GM19463 (cell line): ENCODE measurements at regions not wholly inside any gene's neighbourhood (a gene's known extent, or its start where the extent isn't known, plus 50 kb on each side); places are given as distances from the start of the nearest gene placed in this dataset.

Experiments
- ATAC-seq: cut with Tn5 transposase; IDR thresholded peaks from one replicate; pipeline ENCODE4 v1.9.1; 2021; ENCODE audit warnings: mild to moderate bottlenecking, moderate library complexity; ENCODE audit not compliant: unreplicated experiment

DNA sequence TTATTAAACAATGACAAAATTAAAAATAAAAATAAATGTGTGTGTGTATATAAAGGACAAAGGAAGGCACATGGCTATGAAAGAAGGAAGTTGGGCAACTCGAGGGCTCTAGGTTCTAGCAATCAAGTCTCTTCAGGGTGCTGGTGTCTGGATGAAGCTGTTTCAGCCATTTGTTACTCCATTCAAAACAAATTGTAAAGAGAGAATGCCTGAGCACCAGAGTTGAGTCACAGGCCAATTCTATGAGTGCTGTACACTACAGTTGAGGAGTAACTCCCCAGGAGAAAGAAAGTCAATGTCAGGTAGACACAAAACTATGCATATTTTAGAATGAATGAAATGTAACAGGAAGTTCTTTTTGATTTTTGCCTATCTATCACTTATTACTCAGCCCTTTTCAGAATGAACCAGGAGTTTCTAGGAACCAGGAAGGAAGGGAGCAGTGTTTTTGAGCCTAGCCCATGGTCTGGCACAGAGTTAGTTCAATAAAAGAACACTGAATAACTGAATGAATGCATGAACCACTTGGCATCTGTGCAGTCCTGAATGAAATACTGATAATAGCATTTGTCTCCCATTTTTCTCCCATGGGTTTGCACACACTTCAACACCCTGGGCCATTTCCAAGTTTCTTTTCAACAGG, 151.7 kb upstream of the CPEB2 start:
- no peak for ATAC-seq

DNA sequence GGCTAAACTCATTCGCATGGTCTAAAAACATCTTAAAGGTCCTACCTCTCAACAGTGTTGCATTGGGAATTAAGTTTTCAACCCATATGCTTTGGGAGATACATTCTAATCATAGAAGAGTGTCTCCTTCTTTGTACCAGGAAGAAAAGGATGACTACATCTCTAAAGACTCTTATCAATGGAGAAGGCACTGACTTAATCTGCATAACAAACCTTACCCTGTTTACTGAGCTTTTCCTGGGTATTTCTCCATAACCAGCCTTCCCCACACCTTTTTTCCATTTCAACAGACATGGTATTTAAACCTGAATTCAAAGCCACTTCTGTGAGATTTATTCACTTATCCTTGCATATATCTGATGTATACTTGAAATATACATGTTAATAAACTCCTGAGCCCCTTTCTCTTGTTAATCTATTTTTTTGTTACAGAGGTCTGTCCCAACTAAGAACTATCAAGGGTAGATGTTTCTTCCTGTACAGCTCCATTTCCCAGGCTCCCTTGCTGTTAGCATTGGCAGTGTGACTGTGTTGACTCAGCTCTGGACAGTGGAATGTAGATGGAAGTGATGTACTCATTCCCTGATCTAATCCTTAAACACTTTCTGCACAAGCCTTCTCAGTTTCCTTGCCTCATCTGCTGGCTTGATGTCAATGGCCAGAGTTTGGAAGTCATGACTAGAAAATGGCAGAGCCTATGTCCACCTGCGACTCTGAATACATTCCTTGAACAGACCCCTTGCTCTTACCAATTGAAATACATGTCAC, 148.9 kb upstream of the CPEB2 start:
- ATAC-seq = no peak

DNA sequence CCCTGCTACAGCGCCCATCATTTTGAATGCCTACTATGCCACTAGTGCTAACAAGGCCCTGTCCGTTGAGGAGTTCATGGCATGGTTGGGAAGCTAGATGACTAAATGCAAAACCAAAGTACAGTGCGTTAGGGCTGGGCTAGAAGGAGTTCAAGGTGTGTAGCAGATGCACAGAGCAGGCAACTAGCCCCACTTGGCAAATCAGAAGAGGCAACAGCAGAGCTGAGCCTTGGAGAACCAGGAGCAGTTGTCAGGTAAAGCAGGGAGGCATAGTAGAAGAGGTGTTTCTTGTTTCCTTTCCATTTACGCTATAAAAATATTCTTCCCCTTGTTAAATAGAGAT, 146.6 kb upstream of the CPEB2 start:
- no peak for ATAC-seq

DNA sequence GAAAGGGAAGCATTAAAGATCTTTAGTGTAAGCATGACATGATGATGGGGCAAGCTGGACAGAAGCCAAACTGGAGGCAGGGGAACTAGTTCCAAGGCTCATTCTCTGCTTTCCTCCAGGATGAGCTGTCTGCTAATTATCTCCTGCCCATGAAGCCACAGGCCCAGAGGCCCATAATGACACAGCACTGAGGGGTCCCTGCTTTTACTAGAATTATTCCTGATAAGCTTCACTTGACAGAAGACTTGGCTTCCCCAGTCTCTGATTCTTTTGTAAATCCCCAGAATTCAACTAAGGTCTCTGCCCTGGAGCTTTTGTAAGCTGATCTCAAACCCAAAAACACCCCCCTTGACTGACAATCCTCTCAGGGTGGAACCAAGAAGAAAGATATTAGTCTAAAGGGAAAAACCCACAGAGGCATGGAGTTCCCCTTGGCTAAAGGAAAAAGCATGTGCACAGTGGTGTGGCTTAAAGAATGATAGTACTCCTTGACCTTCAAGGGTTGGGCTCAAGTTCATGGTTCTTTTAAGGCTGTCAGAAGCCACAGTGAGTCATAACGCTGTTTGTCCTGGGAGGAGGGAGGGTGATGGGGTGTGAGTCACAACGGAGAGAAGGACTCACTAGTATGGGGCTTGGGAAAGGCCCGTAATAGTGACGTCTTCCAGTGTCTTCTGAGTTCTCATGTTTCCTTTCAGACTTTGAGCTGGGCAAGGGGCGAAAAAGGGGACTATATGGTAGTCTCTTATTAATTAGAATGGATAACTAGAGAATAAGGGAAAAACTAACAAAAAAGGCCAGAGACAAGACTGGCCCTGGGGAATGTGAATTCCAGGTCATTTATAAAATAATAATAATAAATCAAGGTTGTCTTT, 146.0 kb upstream of the CPEB2 start:
- peak; percentile 97 for ATAC-seq

DNA sequence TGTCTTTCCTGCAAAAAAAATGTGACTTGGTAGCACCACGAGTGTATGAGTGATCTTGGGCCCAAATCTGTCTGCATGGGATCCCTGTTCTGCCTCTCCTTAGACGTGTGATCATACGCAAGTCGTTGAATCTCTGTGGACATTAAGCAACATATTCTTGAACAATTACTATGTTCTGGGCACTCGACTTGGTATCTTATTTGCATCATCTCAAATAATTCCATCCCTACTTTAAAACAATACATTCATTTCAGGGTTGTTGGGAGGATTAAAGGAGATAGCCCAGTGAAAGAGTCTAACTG, 145.4 kb upstream of the CPEB2 start:
- ATAC-seq = no peak

DNA sequence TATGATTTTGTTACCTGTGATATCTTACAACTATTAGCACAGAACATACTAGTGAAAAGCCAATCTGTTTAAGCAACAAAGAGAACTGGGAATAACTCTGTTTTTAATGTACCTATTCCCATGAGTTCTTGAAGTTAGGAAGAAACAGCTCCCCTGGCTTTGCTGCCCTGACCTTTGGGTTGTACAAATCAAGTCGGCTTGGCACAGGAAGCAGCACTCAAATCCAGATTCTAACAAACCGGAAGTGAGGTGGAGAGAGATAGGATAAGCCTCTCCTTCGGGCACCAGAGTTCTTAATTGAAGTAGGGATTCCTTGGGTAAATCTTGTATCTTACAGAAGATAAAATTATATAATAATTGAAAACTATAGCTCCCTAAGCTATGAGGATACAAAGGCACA, 144.8 kb upstream of the CPEB2 start:
- ATAC-seq = no peak

DNA sequence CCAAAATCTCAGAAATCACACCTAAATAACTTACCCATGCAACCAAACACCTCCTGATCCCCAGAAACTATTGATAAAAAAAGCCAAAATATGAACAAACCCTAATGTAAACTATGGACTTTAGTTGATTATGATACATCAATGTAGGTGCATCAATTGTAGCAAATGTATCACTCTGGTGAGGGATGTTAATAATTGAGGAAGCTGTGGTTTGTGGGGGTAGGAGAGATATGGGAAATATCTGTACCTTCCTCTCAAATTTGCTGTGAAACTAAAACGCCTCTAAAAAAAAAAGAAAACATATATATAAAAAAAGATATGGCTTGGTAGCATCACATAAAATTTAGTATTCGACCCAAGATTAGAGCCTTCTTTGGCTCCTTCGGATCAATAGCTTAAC, 144.3 kb upstream of the CPEB2 start:
- ATAC-seq = no peak

DNA sequence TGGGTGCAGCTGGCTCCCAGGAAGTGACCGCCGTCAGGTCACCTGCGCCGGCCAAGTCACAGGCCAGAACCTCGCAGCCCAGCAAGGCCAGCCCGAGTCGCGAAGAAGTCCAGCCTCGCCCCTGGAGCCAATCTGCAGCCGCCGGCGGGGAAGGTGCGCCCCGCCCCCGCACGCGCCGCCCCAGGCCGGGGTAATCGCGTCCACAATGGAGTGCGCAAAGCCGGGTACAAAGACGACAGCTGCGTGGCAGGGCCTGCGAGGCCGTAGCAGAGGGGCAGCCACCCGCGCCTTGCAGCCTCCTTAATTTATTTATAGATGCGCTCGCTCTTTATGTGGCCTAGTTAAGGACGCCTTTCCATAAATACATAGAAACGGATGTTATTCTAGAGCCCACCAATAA, 139.4 kb upstream of the CPEB2 start:
- ATAC-seq = no peak

DNA sequence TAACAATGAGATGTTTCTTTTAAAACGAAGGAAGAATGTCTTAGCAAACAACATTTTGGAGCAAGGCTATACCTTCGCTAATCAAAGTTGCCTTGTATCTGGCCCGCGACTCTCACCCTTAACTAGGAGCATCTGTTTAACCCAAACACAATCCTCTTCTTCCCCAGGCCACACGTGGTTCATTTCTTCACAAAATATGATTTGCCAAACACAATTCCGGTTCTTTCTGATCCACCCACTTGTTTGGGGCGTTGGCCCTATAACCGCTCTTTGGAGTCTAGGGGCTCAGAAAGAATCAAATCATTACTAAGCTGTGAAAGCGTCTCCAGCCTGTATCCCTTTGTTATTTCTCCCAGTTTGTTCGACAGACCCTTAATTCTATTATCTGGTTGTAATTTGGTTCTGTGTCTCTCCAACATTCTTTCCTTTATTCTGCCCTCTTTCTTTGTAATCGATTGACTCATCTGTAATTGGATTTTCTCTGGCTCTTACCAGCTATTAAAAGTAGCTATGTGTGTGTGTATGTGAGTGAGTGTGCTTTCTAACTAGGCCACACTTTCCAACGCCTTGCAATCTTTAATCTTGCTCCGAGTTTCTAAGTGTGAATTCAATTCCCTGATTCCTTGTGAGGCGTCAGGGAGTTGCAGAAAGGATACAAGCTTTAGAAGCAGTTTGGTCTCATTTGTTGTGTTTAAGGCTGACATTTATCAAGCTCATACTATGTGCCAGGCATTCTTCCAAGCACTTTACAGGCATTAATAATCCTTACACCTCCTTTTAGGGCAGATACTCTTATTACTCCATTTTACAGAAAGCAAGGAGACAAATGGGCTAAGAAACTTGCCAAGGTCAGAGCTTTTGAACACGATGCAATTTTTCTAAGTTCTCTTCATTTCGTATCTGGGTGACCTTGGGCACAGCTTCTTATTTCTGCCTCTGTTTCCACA, 138.6 kb upstream of the CPEB2 start:
- no peak for ATAC-seq

DNA sequence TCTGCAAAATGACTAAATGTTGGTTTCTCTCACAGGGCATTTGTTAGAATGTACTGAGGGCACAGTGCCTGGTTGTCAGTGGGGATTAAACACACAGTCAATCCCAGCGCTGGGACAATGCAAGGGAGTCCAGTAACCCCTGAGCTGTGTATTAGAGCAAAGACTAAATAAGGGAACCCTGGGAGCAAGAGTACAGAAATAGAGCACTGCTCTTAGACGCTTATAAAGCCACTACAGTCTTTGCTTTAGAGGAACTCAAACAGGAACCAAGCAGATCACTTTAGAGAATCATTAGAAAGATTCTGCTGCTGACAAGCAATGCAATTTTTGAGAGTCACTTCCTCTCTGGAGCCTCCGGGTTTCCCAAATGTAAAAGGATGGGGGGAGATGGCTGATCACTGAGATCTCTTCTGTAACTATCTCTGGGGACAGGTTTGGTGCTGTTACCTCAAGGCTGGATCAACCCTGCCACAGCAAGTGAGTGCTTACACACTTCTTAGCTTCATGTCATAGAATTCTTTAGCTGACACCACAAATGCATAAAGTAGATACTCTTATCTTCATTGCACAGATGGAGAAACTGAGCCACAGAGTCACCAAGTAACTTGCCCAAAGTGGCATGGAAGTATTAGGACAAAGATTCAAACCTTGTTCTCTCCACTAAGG, 137.8 kb upstream of the CPEB2 start:
- no peak for ATAC-seq

DNA sequence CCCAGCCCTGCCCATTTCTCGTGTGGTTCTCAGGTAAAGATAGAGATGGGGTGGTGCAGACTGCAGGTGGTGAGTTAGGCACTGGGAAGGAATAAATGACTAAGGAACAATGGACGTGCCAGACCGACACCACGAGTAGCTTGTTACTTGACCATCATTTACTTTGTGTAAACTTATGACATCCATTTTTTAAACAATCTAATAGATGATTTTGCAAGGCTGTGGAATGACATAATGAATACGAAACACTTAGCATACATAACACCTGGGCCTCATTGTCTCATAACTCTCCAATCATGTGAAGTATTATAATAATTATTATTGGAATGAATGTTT, 137.3 kb upstream of the CPEB2 start:
- ATAC-seq = no peak

DNA sequence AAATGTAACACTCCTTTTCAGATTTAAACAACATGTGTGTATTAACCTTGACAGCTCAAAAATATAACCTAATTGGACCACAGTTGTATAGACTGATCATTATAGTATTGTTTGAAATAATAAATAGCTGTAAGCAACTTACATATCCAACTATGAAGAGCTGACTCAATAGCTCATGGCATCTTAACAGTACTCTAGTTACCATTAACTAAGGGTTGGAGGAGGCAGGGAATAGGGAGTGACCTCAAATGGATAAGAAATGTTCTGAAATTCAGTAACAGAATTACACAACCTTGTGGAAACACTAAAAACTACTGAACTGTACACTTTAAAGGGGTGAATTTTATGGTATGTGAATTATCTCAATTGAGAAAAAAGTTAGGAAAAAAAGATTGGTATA, 136.5 kb upstream of the CPEB2 start:
- ATAC-seq = no peak

DNA sequence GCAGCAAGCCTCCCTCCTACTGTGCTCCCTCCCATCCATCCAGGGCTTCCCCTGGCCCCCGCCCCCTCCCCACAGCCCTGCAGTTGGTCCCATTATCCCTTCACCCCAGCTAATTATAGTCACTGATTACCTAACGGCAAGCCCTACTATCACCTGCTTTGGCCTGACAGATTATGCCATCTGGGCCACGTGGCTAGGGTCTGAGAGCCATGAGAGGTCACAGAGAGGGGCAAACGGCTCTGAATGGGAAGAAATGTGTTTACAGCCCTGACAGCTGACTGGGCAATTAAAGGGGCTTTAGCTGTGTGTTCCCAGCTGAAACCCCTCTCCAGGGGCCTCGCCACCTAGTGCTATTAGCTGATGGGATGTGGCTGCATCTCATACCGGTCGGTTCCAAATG, 134.4 kb upstream of the CPEB2 start:
- ATAC-seq = peak; percentile 5

DNA sequence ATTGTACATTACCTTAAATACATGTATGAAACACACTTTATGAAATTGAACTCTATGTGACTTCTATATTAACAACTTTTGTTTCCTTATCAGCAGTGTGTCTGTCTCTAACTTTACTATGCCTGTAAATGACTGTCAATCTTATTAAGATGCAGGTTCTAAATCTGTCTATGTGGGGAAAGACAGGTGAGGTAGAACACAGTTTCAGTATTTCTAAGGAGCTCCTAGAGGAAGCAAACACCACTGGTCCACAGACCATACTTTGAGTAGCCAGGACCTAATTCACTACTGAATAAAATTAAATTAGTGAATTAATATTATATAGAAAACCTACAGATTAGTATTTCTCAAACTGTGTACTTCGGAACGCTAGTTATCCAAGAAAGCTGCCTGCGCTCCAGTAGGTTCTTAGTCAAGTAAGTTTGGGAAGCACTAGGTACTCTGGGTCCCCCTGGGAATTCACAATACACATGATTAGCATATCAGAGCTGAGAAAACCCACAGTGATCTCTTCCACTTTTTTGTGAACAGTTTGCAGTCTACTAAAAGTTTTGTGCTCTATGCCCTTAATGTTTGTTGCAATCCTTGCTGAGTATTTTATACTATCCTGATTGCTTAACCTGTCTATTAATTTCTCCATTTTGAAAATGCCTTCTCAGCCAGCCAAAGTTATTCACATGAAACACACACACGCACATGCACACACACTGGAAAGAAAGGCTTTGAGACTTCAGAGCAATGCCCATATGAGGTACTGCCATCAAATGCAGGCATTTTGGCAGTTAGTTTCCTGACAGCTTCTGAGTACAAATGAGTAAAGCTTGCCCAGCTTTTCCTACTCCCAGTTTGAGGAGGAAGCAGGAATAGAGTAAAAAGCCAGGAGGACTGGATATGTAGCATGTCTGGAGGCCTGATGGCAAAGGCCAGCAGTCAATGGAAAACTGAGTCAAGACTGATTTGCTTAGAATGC, 133.6 kb upstream of the CPEB2 start:
- ATAC-seq = peak; percentile 48

DNA sequence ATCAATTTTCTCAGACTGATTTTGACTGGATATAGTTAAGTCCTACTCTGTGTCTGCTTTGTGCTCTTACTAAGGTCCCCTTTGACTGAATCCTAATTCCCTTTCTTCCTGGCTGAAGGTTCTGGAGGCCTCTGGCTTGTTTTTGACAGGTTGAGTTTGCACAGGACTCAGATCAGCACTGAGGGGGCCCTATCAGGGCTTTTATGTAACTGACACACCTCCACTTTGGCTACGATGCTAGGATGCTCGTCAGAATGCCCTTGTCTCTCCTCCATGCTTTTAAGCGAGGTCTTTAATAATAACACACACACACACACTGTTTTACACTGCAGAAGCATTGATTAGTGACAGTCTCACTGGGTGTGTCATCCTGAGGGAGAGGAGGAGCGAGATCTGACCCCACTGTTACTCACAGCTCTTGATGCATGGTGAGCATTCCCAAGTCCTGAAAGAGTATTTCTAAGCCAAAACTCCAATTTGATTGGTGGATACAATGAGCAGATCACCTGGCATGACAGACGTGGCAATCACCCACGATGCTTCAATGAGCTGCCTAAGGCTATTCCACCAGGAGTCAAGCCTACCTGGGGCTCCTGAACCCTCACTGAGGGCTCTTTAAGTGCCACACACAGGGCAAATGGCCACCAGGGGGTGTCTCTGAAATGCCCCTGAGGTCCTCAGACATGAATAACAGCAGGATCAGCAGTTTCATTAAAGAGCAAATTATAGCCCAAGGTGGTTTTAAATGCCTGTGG, 130.4 kb upstream of the CPEB2 start:
- no peak for ATAC-seq

DNA sequence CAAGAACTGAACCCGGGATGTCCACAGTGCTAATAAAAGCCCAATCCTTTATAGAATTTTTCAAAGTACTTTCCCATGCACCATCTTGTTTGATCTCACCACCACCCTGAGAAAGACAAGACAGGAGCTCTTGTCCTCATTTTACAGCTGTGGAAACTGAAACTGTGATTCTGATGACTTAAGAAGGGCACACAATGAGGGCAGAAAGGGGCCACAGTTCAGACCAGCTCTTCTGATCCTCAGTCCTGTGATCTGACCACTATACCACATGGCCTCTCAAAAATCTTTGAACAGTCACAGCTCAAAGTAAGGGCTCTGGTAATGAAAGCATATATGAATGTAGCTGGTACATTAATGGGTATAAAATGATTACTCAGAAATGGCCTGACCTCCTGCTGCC, 127.3 kb upstream of the CPEB2 start:
- peak; percentile 81 for ATAC-seq

DNA sequence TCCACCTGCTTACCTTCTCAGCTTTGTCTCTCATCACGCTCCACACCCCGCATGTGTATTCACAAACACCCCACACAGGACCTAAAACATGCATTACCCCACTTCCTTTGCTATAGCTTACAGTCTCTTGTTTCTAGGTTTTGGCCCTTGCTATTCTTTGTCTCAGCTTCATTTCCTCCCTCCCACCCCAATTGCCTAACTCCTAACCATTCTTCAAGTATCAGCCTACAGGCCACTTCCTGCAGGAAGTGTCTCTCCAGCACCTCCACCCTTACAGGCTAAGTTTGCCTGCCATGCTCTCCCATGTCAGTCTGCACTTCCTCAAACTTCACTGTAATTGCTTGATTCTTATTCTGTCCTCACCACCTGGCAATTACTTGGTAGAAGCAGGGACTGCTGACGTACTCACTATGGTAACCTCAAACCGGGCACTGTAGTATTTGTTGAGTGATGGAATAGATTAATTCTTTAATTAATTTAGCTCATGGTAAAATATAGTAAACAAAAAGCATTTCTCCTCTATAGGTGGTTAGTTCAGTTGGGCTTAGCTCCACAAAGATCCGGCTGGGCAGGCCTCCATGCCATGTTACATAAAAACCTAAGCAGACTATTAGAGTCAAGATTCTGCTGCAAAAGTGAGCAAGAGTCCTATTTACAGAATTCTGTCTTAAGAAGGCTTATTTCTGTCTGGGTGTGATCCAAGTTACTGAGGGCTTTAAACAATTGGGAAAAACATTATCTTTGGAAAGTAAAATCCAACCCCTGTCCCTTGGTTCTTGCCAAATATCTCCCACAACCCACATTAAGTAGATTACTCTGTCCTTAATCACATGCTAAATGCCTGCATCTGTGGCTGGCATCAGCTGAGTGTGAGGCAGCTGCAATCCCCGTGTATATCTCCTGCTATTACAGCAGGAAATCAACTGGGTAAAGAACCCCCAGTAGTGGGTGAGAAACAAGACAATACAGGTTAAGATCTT, 124.7 kb upstream of the CPEB2 start:
- ATAC-seq = no peak

DNA sequence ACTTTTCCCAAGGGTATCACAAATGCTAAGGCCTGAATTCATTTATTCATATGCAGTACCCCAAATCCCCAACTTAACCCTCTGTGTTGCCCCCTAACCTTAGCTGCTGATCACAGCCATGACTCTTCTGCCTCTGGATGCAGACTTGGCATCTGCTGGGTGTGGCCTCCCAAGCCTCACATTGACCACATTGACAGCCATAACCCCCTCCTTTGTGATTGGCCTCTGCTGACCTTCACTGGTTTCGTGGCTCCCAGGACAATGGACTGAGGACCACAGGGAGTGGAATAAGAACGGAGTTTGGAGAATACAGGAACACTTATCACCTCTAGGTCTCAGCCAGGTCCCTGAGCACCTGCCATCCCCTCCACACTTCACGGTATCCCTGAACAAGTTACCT, 123.6 kb upstream of the CPEB2 start:
- no peak for ATAC-seq
